Fibroblast of skin of left biceps (primary cell): ENCODE measurements at regions not wholly inside any gene's neighbourhood (a gene's known extent, or its start where the extent isn't known, plus 50 kb on each side); places are given as distances from the start of the nearest gene placed in this dataset.

ENCODE experiments used
- DNase-seq, 2 experiments: peaks; one replicate each; pipeline ENCODE4 v3.0.0-alpha.2; 2013; ENCODE audit warnings: low read depth in 2 of 2

DNA sequence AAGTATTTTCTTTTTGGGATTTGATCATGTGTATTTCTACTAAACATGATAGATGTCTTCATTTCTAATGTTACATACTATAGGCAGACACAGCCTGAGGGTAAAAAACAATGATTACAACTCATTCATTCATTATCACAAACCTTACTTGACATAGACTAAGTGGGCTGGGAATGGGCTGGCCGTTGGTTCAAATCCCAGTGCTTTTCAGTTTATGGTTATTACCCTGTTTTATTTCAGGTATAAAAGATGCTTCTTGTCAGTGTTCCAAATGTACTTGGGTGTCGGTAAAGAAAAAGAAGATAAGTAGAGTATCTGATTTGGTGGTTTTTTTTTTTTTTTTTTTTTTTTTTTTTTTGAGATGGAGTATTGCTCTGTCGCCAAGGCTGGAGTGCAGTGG lies 149.7 kb upstream of the ZFHX3 start:
- no peak for DNase-seq

DNA sequence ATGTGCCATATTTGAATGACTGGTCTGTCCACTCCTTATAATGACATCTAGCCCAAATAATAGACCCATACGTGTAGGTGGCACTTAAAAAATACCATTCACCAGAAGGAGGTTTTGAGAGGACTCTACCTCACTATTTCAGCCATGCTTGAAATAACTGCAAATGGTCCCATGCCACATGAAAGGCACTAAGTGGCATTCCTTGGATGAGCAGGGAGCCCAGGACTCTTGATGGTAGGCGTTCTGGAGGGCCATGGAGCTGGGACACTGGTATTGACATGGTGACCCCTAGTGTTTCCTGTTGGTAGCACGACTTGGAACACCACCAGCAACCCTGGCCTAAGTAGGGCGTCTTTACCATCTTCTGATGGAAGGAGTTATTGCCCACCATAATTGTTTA lies 148.7 kb upstream of the ZFHX3 start:
- DNase-seq = no peak

DNA sequence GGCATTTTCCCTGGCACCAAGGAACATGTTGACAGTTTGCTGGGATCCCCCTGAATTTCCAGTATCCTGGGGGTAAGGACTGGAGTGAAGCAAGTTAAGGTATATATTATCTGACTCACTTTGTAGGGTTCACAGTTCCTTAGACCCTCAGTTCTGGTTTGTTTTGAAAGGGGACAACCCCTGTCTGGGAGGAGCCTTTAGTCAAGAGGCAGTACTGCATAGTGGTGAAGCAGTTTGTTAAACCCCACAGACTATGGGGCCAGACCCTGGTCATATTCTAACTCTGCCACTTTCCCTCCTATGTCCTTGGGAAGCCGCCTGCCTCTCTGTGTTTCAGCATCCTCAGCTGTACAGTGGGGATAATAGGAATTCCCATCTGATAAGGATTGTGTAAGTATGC lies 145.5 kb upstream of the ZFHX3 start:
- DNase-seq = no peak

DNA sequence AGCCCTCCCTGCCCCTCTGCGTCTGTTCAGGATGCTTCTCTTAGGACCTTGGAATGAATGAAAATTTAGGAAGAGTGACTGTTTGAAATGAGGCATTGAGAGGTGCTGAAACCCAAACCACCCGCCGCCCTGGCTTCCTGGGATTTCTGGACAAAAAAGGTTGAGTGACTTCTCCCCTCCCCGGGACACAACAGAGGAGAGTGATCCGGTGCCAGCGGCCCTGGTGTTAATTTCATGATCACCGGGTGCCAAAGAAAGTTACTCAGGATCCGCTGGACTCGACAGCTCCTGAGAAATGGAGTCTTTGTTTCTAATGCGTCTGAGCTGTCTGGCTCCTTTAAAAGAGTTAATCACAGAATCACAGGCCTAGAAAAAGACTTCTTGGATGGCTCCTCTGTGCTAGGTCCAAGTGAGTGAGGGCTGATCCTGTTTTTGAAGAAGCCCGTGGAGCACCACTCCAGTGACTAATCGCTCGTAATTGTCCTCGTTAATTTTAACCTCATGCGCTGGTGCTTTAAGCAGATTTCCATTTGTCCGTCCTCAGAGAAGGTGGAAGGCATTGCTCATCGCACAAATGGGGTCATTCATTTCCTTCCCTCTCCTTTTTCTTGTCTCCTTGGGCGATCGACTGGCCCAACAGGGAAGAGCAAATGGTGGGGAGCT lies 144.4 kb upstream of the ZFHX3 start:
- DNase-seq = no peak

DNA sequence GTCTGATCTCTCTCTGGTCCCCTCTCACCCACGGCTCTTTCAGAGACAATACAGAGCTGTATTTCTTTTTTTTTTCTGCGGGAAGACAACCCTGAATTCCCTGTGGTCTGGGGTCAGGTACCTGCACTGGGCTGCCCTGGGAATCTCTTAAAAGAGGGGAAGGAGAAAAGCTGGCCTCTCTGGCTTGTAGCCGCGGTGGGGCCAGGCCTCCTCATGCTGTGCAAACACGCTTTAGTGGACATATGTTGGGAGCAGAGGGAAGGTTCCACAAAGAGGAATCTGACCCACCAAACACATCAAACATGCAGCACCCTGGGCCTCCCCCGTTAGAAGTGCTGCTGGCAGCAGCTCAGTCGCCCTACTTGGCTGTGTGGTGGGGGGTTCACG lies 143.7 kb upstream of the ZFHX3 start:
- no peak for DNase-seq

DNA sequence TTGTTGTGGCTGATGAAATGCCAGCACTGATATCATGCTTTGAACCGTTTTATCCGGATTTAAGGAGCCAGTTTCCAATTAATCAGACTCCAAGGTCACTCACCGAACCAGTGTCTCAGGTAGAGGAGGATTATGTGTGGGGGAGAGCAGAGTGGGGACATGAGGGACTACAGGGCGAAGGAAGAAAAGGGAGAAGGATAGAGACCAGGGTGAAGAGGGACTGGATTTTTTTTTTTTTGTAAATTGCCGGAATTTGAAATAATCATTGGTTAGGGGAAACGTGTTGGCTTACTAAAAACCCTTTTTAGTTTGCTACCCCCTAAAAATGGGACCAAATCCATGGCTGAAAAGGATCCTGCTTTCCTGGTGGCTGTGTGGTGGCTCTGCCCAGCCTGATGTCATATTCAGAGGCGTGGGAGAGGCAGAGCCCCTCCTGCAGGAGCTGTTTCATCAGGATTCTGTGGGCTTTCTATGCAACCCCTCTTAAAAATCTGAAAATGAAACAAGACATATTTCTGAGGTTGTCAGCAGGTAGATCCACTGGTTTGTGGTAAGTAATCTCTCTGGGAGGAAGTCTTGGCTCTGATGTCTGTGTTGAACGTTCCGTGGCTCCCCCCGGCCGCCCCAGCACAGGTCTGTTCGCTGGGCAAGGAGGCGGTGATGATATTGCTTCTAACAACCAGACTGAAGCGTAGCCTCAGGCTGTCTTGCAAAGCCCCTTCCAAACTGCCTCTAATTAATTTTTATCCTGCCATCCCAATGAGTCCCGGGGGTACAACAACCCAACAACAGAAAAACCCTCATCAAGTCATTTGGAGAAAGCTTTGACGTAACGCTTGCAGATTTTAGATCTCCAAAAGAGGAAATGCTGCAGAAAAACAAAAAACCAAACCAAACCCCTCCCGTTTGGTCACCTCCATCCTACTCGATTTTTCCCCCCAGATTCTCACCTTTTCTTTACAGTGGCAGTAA lies 143.0 kb upstream of the ZFHX3 start:
- DNase-seq = no peak

DNA sequence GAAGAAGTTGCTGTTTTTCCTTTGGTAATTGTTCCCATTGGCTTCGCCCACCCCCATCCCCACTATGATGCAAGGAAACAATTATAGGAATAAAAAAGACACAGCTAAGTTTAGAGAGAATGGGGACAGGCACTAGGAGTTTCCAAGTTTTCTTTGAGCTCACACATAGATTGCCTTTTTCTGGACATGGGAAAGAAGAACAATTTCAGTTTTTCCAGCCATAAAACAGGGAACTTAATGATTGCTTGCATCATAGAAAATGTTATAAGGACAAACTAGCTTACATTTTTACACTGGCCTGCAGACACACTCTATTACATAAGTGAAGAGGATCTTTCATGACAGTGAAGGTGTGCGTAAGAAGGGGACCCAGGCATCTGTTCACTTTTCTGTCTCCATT lies 142.3 kb upstream of the ZFHX3 start:
- DNase-seq = no peak

DNA sequence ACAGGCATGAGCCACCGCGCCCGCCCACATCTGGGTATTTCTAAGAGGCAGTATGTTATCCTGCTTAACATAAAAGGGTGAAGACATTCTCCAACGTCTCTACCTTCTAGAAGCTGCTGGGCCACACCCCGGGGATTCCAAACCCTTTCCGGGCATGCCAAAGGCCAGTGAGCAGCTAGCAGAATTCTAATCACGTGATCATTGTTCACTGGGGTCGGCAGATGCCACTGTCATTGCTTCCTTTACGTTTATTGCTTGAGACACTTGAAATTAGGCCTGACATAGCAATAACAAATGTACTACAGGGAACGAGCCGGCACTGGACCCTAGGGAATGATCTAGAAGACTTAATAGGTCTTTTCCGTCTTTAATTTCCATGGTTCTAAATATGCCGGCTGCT lies 141.2 kb upstream of the ZFHX3 start:
- no peak for DNase-seq

DNA sequence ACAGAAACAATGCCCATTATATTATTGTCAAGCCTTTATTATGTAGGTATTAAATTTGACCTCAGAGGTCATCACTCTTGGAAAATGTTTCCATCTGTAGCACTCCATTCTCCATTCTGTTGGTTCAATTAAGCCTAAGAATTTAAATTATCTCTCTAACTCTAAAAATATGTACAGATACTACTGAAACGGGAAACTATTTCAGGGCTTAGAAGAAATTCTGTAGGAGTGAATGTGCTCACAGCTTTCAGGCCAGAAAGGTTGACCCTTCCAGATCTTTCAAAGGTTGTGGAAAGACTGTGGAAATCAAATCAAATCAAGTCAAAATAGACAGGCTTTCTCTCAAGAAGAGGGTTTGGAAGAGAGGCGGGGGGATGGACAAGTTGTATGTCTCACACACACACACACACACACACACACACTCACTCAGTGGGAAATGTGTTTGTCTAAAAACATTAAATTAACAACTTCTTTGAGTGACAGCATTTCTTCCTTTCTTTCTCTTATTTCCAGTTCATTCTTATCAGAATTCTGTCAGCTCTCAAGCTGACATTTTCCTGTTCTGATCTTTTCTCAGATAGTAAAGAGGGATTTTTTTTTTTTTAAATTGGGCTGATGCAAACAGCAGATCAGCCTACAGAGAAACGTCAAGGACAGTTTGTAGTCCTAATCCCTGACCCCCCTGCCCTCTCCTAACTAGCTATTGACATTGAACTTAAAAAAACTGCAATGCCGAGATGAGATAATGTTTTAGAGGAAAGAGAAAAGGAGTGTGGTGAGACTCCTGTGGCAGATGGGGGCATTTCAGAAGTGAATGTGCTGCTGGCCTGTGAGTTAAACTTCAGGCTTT lies 139.0 kb upstream of the ZFHX3 start:
- no peak for DNase-seq

DNA sequence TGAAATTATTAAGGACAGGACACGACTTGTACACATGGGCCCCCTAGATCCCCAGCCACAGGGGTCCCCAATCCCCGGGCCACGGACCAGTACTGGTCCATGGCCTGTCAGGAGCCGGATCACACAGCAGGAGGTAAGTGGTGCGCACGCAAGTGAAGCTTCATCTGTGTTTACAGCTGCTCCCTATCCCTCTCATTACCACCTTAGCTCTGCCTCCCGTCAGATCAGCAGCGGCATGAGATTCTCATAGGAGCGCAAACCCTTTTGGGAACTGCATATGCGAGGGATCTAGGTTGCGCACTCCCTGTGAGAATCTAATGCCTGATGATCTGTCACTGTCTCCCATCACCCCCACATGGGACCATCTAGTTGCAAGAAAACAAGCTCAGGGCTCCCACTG lies 137.8 kb upstream of the ZFHX3 start:
- no peak for DNase-seq

DNA sequence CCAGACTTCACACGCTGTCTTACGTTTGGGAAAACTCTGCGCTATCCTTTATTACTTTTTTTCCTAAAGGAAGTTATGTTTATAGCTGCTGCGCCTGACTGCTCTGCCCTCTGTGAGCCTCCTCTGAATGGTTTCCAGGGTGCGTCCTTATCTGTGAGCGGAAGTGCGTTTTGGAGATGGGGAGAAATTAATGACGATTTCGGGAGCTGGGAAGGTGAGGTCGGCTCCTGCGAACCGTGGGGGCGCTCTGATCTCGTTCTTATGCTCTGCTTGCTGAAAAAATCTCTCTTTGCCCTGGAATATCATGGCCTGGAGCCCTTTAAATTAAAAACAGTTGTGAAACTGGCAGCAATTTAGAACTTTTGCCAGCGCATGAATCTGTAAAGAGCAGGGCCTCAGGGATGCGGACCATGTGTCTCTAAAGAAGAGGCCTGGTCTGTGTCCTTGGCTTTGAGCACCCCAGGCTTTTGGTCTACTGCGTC lies 135.7 kb upstream of the ZFHX3 start:
- peak in 1 of 2 experiments; percentile 27 for DNase-seq

DNA sequence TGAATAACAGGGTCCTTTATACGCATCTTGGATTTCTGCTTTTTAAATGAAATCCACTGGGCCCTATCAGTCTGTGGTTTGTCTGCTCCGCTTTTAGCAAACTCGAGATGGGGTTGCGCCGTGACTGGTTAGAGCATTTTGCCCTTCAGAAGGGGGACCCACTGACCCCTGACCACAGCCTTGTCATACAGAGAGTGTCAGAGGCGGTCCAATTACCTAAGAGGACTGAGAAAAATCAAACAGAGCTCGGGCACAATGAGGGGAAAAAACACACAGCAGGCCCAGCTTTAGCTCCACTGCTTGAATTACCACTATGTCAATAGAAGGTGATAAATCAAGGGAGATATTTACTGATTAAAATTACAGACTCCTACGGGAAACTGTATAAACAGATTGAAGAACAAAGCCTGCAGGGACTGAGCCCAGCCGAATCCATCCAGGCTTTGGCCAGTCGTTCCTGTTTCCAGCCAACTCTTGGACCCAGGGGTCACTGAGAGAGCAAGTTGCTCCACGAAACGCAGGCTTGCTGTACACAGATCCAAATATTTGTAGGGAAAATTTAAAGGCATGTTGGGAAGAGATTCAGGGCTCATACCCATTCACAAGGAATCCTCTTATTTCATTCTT lies 131.9 kb upstream of the ZFHX3 start:
- no peak for DNase-seq

DNA sequence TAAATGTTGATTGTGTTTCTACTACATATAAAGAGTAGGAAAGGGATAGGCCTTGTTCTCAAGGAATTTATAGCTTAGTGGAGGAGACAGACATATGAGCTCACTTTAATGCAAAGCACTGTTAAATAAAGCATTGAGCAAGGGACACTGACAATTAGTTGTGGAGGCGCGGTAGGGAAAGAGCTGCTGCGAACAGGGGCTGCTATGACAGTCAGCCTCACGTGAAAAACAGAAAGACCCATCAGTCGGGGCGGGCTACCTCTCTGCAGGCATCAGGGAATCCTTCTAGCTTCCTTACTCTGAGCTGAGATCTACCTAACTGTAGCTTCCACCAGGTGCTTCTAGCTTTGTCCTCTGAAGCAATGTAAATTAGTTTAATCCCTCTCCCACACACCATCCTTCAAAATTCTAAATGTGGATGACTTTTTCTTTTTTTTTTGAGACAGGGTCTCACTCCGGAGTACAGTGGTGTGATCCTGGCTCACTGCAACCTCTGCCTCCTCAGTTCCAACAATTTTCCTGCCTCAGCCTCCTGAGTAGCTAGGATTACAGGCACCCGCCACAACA lies 129.9 kb upstream of the ZFHX3 start:
- no peak for DNase-seq

DNA sequence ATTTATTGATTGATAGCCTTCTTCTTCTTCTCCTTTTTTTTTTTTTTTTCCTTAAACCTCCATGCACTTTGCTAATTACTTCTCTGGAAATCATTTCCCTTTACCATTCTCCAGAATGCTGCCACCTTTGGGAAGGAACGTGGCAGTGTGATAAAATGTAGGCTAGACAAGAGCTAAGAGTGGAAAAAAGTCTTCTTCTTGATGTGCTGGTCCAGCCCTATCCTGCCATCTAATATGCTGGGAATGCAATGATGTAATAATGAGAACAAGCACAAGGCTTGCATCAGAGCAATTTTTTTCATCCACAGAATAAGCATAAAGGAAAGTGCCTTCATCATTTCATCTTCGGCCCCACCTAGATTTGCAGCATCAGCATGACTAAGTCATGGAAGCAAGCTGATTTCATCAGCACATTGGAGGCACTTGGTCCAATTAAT lies 128.7 kb upstream of the ZFHX3 start:
- peak; percentile 72 to 79 for DNase-seq

DNA sequence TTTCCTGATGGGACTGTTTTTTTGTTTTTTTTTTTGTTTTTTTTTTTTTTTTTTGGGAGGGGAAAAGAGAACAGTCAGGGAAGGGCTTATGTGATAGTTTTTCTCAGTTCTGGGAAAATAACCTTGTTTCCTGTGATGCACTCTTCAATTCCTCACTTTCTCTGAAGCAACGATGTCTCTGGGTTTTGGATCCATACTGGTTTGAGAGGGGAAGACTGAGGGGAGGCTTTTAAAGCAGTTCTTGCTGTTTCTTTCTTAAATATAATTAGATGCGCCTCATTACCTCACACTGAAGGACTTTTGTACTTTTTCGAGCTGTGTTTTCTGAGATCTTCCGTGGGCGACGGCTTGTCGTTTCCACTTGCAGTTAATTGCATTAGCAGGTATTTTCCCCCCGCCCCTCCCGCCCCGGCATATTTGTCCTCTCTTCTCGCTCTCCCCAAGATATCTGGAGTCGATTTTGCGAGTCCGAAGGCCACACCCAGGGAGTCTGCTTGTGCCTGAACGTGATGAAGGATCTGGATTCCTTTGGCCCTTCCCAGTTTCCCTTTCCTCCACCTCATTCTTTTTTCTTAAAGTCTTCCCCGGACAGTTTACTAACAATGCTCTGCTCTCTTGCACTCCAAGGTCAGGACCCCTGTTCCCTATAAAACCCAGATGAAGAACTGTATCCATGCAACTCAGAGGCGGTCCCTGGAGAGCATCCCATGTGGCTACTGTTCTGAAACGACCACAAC lies 125.2 kb upstream of the ZFHX3 start:
- DNase-seq = no peak

DNA sequence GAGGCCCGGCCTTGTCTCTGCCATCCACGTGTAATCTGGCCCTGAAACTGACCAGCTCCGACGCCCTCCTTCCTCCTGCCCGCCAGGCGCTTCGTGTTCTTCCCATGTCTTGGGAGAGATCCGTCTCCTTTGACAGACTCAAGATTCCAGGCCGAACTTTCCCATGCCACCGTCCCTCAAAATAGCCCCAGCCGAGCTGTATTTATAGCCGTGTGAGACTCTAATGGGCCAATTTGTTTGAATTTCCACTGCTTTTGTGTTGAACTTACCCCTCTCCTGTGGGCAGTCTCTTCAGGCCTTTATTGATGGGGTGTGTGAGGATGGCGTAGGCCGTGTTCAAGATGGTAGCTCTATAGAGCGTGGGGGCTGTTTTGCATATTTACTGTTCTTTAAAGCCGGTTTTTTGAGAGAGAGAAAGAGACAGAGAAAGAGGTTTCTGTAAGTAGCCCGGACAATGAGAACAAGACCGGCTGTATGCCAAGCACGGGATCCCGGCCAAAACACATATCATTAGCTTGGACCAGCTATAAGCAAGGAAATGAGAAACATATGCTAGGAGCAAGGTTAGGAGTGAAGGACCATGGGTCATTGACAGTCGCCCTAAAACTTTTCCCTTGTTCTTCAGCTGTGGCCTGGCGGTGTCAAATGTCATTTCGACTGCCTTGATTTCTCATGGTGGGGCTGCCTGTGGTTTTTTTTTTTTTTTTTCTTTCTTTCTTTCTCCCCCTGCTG lies 124.5 kb upstream of the ZFHX3 start:
- DNase-seq = peak; percentile 81 to 84

DNA sequence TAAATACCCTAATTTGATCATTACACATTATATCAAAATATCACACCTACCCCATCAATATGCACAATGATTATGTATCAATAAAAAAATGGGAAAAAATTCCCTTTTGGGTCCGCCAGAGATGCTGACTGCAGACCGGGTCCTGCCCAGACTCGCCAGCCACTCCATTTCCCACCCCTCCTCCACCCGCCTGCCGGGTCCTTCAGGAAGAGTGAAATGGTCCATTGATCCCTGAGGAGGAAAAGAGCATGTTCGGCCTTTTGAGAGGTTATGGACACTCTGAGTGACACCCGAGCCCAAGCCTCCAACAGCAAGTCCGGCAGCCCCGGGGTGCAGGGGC lies 123.9 kb upstream of the ZFHX3 start:
- DNase-seq = no peak

DNA sequence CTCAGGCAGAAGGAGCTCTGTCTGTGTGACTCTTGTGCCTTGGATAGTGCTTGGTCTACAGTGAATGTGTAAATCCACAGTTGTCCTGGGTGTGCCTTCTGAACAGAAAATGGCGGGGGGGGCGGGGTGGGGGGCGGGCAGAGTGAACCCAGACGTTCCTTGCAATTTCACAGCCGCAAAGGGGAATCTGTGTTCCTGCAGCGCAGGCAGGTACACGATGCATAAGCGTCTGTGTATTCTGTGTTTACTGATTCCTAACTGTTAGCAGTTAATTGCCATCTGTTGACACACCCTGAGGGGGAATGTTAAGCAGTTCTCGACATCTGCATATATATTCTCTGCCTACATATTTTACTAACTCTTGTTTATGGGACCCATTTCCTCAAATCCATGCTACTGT lies 123.5 kb upstream of the ZFHX3 start:
- no peak for DNase-seq

DNA sequence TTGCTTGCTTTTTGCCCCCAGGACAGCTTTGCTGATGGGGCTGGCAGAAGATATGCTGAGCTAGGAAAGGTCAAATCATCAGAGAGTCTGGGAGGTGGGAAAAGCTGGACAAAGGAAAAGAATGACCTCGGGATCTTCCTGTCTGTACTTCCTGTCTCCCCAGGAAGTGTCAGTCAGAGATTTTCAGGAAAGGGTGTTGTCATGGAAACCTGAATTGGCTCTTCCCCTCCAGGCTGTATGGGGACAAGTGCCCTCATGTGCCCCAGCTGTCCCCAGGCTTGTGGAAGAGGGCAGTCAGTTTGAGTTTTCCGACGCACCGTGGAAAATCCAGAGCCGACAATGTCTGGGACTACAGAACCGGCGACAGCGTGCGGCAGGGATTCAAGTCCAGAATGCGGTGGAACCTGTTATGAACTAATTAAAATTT lies 122.7 kb upstream of the ZFHX3 start:
- DNase-seq = no peak

DNA sequence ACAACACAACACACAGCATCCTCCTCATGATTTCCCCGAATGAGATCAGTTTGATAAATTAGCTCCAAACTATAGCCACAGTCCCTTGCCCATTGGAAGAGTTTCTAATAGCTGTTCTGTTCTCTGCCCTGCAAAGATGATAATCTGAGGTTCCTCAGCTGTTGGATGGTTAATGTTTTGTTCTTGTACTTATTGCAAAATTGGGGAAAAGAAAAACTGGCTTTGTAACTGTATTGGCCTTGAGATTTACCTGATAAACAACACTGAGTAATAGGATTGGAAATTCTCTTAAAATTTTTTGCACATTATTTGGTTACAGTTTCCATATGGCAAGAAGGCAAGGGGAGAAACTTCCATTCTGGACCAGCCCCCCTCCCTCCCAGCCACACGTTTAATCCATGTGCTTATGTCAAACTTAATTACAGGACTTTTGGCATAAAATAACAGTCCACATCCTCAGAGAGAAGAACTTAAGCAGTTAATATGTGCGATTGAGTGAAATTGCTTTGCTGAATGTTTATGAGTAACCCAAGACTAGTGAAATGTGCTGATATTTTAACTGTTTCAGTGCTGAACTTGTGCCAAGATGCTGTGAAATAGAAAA lies 119.1 kb upstream of the ZFHX3 start:
- no peak for DNase-seq
